ENCODE measurements at regions not wholly inside any gene's neighbourhood (a gene's known extent, or its start where the extent isn't known, plus 50 kb on each side); places are given as distances from the start of the nearest gene placed in this dataset.

DNA sequence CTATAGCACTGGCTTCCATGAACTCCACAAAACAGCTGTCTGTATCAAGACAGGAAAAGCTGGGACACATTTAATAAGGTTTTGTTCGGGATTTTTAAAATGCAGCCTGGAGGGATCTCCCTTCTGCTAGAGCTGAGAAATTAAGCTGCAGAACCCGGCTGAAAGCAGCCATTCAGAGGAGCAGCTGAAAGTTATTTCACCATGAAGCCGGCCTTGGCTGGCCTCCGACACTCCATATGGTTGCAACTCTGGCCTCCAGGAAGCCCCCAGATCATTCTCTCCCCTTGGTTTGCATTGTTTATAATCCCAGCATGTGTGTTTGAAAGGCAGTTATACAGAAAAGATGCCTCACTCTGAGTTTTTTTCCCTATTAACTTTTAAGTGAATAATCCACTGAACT lies 239.4 kb downstream of the SPATA18 start:
- TF ChIP-seq, protein P1, sequence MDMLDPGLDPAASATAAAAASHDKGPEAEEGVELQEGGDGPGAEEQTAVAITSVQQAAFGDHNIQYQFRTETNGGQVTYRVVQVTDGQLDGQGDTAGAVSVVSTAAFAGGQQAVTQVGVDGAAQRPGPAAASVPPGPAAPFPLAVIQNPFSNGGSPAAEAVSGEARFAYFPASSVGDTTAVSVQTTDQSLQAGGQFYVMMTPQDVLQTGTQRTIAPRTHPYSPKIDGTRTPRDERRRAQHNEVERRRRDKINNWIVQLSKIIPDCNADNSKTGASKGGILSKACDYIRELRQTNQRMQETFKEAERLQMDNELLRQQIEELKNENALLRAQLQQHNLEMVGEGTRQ (IDR thresholded peaks at IDR 0.05; ENCODE audit: low read length), result no peak
- TF ChIP-seq TBP (IDR thresholded peaks at IDR 0.05; ENCODE audit: low read depth, low read length) (no peak), POLR2AphosphoS5 (IDR thresholded peaks at IDR 0.05; ENCODE audit: low read depth, low read length) (no peak), RAD21 (IDR thresholded peaks at IDR 0.05 in 1 of 2, conservative IDR thresholded peaks at IDR 0.05 in 1 of 2; ENCODE audit: low read depth in 2 of 2, low read length in 2 of 2) (no peak), GABPA (IDR thresholded peaks at IDR 0.05; ENCODE audit: borderline replicate concordance, insufficient read depth, low read length) (no peak), POLR2A (IDR thresholded peaks at IDR 0.05; ENCODE audit: control extremely low read depth in 1 of 2, low read depth in 2 of 2, low read length in 2 of 2) (no peak), YY1 (IDR thresholded peaks at IDR 0.05; ENCODE audit: low read depth, low read length) (no peak), SP2 (IDR thresholded peaks at IDR 0.05; ENCODE audit: low read length) (no peak), GTF2F1 (IDR thresholded peaks at IDR 0.05; ENCODE audit: borderline replicate concordance, low read depth, low read length) (no peak), EZH2 (IDR thresholded peaks at IDR 0.05; ENCODE audit: low read depth, low read length, severe bottlenecking) (no peak), RFX5 (IDR thresholded peaks at IDR 0.05; ENCODE audit: borderline replicate concordance, low read depth, low read length) (no peak)
- TF ChIP-seq, protein P2, sequence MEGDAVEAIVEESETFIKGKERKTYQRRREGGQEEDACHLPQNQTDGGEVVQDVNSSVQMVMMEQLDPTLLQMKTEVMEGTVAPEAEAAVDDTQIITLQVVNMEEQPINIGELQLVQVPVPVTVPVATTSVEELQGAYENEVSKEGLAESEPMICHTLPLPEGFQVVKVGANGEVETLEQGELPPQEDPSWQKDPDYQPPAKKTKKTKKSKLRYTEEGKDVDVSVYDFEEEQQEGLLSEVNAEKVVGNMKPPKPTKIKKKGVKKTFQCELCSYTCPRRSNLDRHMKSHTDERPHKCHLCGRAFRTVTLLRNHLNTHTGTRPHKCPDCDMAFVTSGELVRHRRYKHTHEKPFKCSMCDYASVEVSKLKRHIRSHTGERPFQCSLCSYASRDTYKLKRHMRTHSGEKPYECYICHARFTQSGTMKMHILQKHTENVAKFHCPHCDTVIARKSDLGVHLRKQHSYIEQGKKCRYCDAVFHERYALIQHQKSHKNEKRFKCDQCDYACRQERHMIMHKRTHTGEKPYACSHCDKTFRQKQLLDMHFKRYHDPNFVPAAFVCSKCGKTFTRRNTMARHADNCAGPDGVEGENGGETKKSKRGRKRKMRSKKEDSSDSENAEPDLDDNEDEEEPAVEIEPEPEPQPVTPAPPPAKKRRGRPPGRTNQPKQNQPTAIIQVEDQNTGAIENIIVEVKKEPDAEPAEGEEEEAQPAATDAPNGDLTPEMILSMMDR (IDR thresholded peaks at IDR 0.05; ENCODE audit: control extremely low read depth in 1 of 3, insufficient read depth in 1 of 3, low read depth in 1 of 3, low read length in 3 of 3), result no peak
- TF ChIP-seq, protein P3, sequence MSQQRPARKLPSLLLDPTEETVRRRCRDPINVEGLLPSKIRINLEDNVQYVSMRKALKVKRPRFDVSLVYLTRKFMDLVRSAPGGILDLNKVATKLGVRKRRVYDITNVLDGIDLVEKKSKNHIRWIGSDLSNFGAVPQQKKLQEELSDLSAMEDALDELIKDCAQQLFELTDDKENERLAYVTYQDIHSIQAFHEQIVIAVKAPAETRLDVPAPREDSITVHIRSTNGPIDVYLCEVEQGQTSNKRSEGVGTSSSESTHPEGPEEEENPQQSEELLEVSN (IDR thresholded peaks at IDR 0.05), result no peak

Measured in H1 (cell line).